MCF 10A (cell line): ENCODE measurements at regions not wholly inside any gene's neighbourhood (a gene's known extent, or its start where the extent isn't known, plus 50 kb on each side); places are given as distances from the start of the nearest gene placed in this dataset.

Experiments used
- BruUV-seq: library from RNA; stranded (reverse); fragments of 400-500 nt; replicated peaks from 2 replicates; lab custom pipeline; 2021; lab: Mats Ljungman, UMichigan
- CTCF ChIA-PET: fragments of 300-600 bp; sonication (Branson Sonifier 250); formaldehyde crosslinking; extraction: SDS; loops from one replicate; lab custom pipeline; 2021; ENCODE audit warnings: antibody characterized with exemption, inconsistent platforms; lab: Yijun Ruan, JAX
- POLR2A ChIA-PET: fragments of 300-600, 350-650 bp; sonication (Branson Sonifier 250); formaldehyde crosslinking; extraction: SDS; loops from one replicate; lab custom pipeline; 2020; ENCODE audit warnings: antibody characterized with exemption, inconsistent platforms; lab: Yijun Ruan, JAX
- DNase-seq: peaks from one replicate; pipeline ENCODE4 v3.0.0-alpha.2; 2018; ENCODE audit not compliant: unreplicated experiment
- H3K27ac Mint-ChIP-seq: one replicate; pipeline ENCODE4 v1.8.0; 2022; ENCODE audit warnings: mild to moderate bottlenecking, low read depth, mixed read lengths; ENCODE audit not compliant: unreplicated experiment
- H3K27me3 Mint-ChIP-seq: one replicate; pipeline ENCODE4 v1.8.0; 2022; ENCODE audit warnings: mixed read lengths; ENCODE audit not compliant: insufficient read depth, unreplicated experiment
- H3K36me3 Mint-ChIP-seq: one replicate; pipeline ENCODE4 v1.8.0; 2022; ENCODE audit warnings: mild to moderate bottlenecking, moderate library complexity, mixed read lengths; ENCODE audit not compliant: insufficient read depth, unreplicated experiment
- H3K4me1 Mint-ChIP-seq: one replicate; pipeline ENCODE4 v1.8.0; 2022; ENCODE audit warnings: mixed read lengths; ENCODE audit not compliant: insufficient read depth, unreplicated experiment
- H3K4me3 Mint-ChIP-seq: one replicate; pipeline ENCODE4 v1.8.0; 2022; ENCODE audit warnings: mild to moderate bottlenecking, moderate library complexity, mixed read lengths; ENCODE audit not compliant: unreplicated experiment
- H3K9me3 Mint-ChIP-seq: one replicate; pipeline ENCODE4 v1.8.0; 2022; ENCODE audit warnings: mixed read lengths; ENCODE audit not compliant: unreplicated experiment
- intact Hi-C: fragments of 100-400 bp; cut with micrococcal nuclease; formaldehyde crosslinking; loops from 2 replicates; pipeline ENCODE4 v1.14.1; 2022
- TF ChIP-seq, protein P1 (sequence below): fragments of 200-600 bp; IDR thresholded peaks from one replicate; pipeline ENCODE4 v1.8.0; 2022; ENCODE audit warnings: antibody characterized with exemption, mild to moderate bottlenecking; ENCODE audit not compliant: unreplicated experiment

DNA sequence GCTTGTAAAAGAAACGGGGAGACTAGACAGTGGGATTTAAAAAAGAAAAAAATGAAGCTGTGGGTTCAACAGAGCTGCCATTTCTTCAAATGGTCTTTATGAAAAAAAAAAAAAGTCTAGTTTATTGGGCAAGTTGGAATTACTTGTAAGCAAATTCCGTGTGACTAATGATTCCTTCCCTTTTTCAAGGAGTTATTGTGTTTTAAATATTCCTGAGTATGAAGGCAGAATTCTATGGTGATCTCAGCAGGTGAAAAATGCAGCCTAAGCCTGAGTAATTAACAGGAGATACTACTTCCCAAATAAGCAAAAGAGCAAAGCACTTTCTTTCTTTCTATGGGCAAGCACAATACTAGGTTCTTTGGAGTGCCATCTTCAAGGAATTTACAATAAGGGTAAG is 481.9 kb downstream of the ZNF608 start:
- ChIA-PET CTCF (interaction anchor here (1.1 kb wide), 1 partner anchor 12 kb away, joined by 3 read pairs; no protein-coding TSS in a partner anchor), POLR2A (interaction anchor here (1.2 to 1.3 kb wide), 3 partner anchors 9 to 14 kb away, joined by 3 to 4 read pairs (median 3); no protein-coding TSS in a partner anchor)
- Mint-ChIP-seq H3K9me3 (no peaks in the 10 kb centered on the region), H3K4me1 (no peaks in the 10 kb centered on the region), H3K4me3 (no peak overlapping the region), H3K36me3 (no peaks in the 10 kb centered on the region), H3K27me3 (no peaks in the 10 kb centered on the region), H3K27ac (no peak overlapping the region)
- intact Hi-C loops, result no loop called here
- TF ChIP-seq, protein P1, sequence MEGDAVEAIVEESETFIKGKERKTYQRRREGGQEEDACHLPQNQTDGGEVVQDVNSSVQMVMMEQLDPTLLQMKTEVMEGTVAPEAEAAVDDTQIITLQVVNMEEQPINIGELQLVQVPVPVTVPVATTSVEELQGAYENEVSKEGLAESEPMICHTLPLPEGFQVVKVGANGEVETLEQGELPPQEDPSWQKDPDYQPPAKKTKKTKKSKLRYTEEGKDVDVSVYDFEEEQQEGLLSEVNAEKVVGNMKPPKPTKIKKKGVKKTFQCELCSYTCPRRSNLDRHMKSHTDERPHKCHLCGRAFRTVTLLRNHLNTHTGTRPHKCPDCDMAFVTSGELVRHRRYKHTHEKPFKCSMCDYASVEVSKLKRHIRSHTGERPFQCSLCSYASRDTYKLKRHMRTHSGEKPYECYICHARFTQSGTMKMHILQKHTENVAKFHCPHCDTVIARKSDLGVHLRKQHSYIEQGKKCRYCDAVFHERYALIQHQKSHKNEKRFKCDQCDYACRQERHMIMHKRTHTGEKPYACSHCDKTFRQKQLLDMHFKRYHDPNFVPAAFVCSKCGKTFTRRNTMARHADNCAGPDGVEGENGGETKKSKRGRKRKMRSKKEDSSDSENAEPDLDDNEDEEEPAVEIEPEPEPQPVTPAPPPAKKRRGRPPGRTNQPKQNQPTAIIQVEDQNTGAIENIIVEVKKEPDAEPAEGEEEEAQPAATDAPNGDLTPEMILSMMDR, result no peak
- BruUV-seq, result no TSS peak
- no peak for DNase-seq

DNA sequence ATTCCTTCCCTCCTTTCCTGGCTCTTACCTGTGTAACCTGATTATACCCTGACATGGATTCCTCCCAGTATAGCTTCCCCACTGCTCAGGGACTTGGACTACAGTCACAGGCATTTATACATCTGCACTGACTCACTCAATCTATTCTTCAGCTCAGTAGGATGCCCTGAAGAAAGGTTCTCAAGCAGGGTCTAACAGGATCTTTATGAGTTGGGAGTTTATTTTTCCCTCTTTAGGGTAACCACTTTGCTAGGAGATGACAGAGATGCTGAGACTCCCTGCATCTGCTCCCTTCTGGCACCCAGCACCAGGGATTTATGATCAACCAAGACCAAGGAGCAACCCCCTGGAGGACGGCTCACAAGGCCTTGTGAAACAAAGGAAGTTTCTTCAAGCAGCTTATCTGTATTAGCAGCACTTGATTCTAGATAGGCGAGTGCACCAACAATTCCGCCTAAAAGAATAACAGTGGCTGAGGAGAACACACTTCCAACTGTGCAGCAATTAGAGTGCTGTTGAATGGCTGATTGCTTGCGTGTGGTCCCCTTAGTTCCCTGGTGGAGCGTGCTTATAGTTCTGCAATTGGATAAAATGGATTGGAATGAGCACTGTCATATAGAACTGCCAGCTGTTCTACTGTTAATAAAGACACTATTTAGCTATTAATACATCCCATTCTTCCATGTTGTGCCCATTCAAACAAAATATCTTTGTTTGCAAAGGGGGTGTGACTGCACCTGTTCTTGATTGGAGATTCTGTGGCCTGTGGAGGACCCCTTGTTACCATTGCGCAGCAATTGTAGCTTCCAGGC is 482.6 kb downstream of the ZNF608 start:
- Mint-ChIP-seq H3K27ac (no peak overlapping the region), H3K9me3 (no peaks in the 10 kb centered on the region), H3K4me1 (no peaks in the 10 kb centered on the region), H3K36me3 (no peaks in the 10 kb centered on the region), H3K4me3 (no peak overlapping the region), H3K27me3 (no peaks in the 10 kb centered on the region)
- no TSS peak for BruUV-seq
- TF ChIP-seq, protein P1, result no peak
- DNase-seq, result no peak
- CTCF ChIA-PET, result interaction anchor here (1.1 kb wide), 1 partner anchor 12 kb away, joined by 3 read pairs; no protein-coding TSS in a partner anchor
- POLR2A ChIA-PET, result interaction anchor here (1.2 to 1.3 kb wide), 3 partner anchors 10 to 13 kb away, joined by 3 to 4 read pairs (median 3); no protein-coding TSS in a partner anchor
- intact Hi-C loops, result no loop called here

DNA sequence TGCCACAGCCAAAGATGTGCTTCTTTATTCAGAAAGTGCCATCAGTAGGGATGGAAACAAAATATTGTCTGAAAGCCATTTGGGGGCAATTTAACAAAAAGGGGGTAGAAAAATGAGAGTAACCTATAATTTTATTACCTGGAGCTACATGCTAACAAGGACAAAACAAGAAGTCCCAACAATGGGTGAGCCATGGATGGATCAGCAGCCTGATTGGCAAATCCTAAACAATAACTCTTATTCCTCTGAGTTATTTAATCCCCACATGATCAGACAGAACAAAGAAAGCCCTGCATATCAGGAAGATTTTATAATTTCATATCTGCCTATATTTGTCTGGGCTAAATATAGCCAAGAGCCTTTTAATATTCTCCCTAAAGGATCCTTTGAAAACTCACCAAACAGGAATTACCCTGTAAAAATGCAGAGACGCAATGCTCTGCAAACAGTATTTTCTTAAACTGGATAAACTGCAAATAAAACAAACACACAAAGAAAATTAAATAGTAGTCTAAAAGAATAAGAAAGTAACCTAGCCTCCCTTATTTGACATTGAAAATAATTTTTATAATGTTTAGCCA is 483.4 kb downstream of the ZNF608 start:
- Mint-ChIP-seq H3K4me1 (no peaks in the 10 kb centered on the region), H3K27ac (no peak overlapping the region), H3K27me3 (no peaks in the 10 kb centered on the region), H3K36me3 (no peaks in the 10 kb centered on the region), H3K9me3 (no peaks in the 10 kb centered on the region), H3K4me3 (no peak overlapping the region)
- no TSS peak for BruUV-seq
- TF ChIP-seq, protein P1, result no peak
- intact Hi-C loops, result no loop called here
- no peak for DNase-seq
- POLR2A ChIA-PET, result interaction anchor here (1.2 kb wide), 1 partner anchor 10 kb away, joined by 4 read pairs; no protein-coding TSS in a partner anchor
- CTCF ChIA-PET, result no interaction called here

DNA sequence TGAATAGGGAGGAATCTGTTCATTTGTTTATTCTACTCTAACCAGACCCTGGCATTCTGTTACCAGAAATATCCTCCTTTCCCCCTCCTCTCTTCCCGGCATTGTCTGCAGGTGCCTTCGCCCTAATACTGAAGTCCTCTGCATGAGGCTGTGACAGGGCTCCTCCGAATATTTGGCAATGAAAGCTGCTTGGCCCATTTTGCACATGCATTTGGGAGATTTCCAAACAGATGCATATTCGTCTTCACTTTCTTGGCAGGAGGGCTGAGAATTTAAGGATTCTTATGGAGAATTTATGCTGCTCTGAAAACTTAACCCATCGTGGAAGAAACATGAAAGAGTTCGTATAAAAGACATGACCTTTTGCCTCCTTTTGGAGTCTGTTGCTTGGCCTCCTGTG is 484.0 kb downstream of the ZNF608 start:
- ChIA-PET POLR2A (no interaction called here), CTCF (no interaction called here)
- BruUV-seq, result no TSS peak
- no peaks in the 10 kb centered on the region for H3K36me3 Mint-ChIP-seq
- no peaks in the 10 kb centered on the region for H3K27me3 Mint-ChIP-seq
- DNase-seq, result no peak
- intact Hi-C loops, result no loop called here
- H3K4me3 Mint-ChIP-seq, result no peak overlapping the region
- H3K27ac Mint-ChIP-seq, result no peak overlapping the region
- TF ChIP-seq, protein P1, result no peak
- H3K4me1 Mint-ChIP-seq, result no peaks in the 10 kb centered on the region
- no peaks in the 10 kb centered on the region for H3K9me3 Mint-ChIP-seq
